ENCODE measurements at regions not wholly inside any gene's neighbourhood (a gene's known extent, or its start where the extent isn't known, plus 50 kb on each side); places are given as distances from the start of the nearest gene placed in this dataset.

- no peak for DNase-seq
- Histone ChIP-seq H3K27me3 (ENCODE audit: control insufficient read depth, insufficient read depth, low read length) (no peaks in the 10 kb centered on the region), H3K4me1 (ENCODE audit: control insufficient read depth in 2 of 3, insufficient read depth in 2 of 3, low read depth in 1 of 3, low read length in 3 of 3) (no peaks in the 10 kb centered on the region), H3K27ac (ENCODE audit: low read depth in 2 of 2, low read length in 2 of 2) (no peak overlapping the region), H3K9me3 (ENCODE audit: control insufficient read depth in 2 of 3, insufficient read depth in 1 of 3, low read length in 3 of 3) (no peaks in the 10 kb centered on the region), H3K9ac (ENCODE audit: low read length in 3 of 3) (no peak overlapping the region), H3K4me3 (ENCODE audit: low read length in 3 of 3) (no peak overlapping the region), H3K36me3 (ENCODE audit: control insufficient read depth in 2 of 3, insufficient read depth in 3 of 3, low read length in 3 of 3) (no peaks in the 10 kb centered on the region)
- FAIRE-seq = no peak
- no peak for TF ChIP-seq CTCF (IDR thresholded peaks at IDR 0.05; ENCODE audit: borderline replicate concordance, extremely low read depth, insufficient read depth)
- intact Hi-C loops (cut with DNase I) = no loop called here
Observed at GRCh38 chr4:165711912-165712311, 161.1 kb upstream of the TLL1 start.

GRCh38 chr4:165714650-165715049, 158.4 kb upstream of the TLL1 start:
- Histone ChIP-seq H3K9me3 (ENCODE audit: control insufficient read depth in 2 of 3, insufficient read depth in 1 of 3, low read length in 3 of 3) (no peaks in the 10 kb centered on the region), H3K4me3 (ENCODE audit: low read length in 3 of 3) (no peak overlapping the region), H3K9ac (ENCODE audit: low read length in 3 of 3) (no peak overlapping the region), H3K27me3 (ENCODE audit: control insufficient read depth, insufficient read depth, low read length) (no peaks in the 10 kb centered on the region), H3K27ac (ENCODE audit: low read depth in 2 of 2, low read length in 2 of 2) (no peak overlapping the region), H3K36me3 (ENCODE audit: control insufficient read depth in 2 of 3, insufficient read depth in 3 of 3, low read length in 3 of 3) (no peaks in the 10 kb centered on the region), H3K4me1 (ENCODE audit: control insufficient read depth in 2 of 3, insufficient read depth in 2 of 3, low read depth in 1 of 3, low read length in 3 of 3) (no peaks in the 10 kb centered on the region)
- no peak for DNase-seq
- FAIRE-seq = no peak
- no peak for TF ChIP-seq CTCF (IDR thresholded peaks at IDR 0.05; ENCODE audit: borderline replicate concordance, extremely low read depth, insufficient read depth)
- intact Hi-C loops (cut with DNase I) = no loop called here

- Histone ChIP-seq H3K4me3 (ENCODE audit: low read length in 3 of 3) (no peak overlapping the region), H3K36me3 (ENCODE audit: control insufficient read depth in 2 of 3, insufficient read depth in 3 of 3, low read length in 3 of 3) (no peaks in the 10 kb centered on the region), H3K9ac (ENCODE audit: low read length in 3 of 3) (no peak overlapping the region), H3K9me3 (ENCODE audit: control insufficient read depth in 2 of 3, insufficient read depth in 1 of 3, low read length in 3 of 3) (no peaks in the 10 kb centered on the region), H3K4me1 (ENCODE audit: control insufficient read depth in 2 of 3, insufficient read depth in 2 of 3, low read depth in 1 of 3, low read length in 3 of 3) (no peaks in the 10 kb centered on the region), H3K27me3 (ENCODE audit: control insufficient read depth, insufficient read depth, low read length) (no peaks in the 10 kb centered on the region), H3K27ac (ENCODE audit: low read depth in 2 of 2, low read length in 2 of 2) (no peak overlapping the region)
- no peak for TF ChIP-seq CTCF (IDR thresholded peaks at IDR 0.05; ENCODE audit: borderline replicate concordance, extremely low read depth, insufficient read depth)
- intact Hi-C loops (cut with DNase I) = no loop called here
- DNase-seq (no peak), FAIRE-seq (no peak)
Observed at GRCh38 chr4:165715211-165715610, 157.8 kb upstream of the TLL1 start.

GRCh38 chr4:165715989-165716388, 157.0 kb upstream of the TLL1 start:
- Histone ChIP-seq H3K27me3 (ENCODE audit: control insufficient read depth, insufficient read depth, low read length) (no peaks in the 10 kb centered on the region), H3K9me3 (ENCODE audit: control insufficient read depth in 2 of 3, insufficient read depth in 1 of 3, low read length in 3 of 3) (no peaks in the 10 kb centered on the region), H3K9ac (ENCODE audit: low read length in 3 of 3) (no peak overlapping the region), H3K4me1 (ENCODE audit: control insufficient read depth in 2 of 3, insufficient read depth in 2 of 3, low read depth in 1 of 3, low read length in 3 of 3) (no peaks in the 10 kb centered on the region), H3K36me3 (ENCODE audit: control insufficient read depth in 2 of 3, insufficient read depth in 3 of 3, low read length in 3 of 3) (no peaks in the 10 kb centered on the region), H3K27ac (ENCODE audit: low read depth in 2 of 2, low read length in 2 of 2) (no peak overlapping the region), H3K4me3 (ENCODE audit: low read length in 3 of 3) (no peak overlapping the region)
- DNase-seq (no peak), FAIRE-seq (no peak)
- TF ChIP-seq CTCF (IDR thresholded peaks at IDR 0.05; ENCODE audit: borderline replicate concordance, extremely low read depth, insufficient read depth) = no peak
- intact Hi-C loops (cut with DNase I) = no loop called here

All from kidney (tissue), 13 donors.